CD4-positive, CD25-positive, alpha-beta regulatory T cell (primary cell): ENCODE measurements at regions not wholly inside any gene's neighbourhood (a gene's known extent, or its start where the extent isn't known, plus 50 kb on each side); places are given as distances from the start of the nearest gene placed in this dataset.

Experiments
- ATAC-seq, 2 donors: fragments of 150-1000 bp; cut with Tn5 transposase; one replicate each; pipeline ENCODE4 v1.10.0; 2021; ENCODE audit warnings: low read depth in 2 of 2, moderate number of reproducible peaks in 2 of 2, moderate library complexity in 1 of 2
- DNase-seq, 3 donors: peaks; one replicate each; pipeline versions ENCODE4 v3.0.0 to v3.0.0-alpha.2; 2012 to 2022; ENCODE audit warnings: mixed read lengths in 1 of 3
- H3K27ac ChIP-seq: one replicate; pipeline ENCODE4 v1.7.0; 2013; ENCODE audit warnings: mild to moderate bottlenecking, low read length; ENCODE audit not compliant: insufficient read depth, poor library complexity, severe bottlenecking
- H3K27me3 ChIP-seq: one replicate; pipeline ENCODE4 v1.7.0; 2013; ENCODE audit warnings: low read length; ENCODE audit not compliant: control insufficient read depth, insufficient read depth
- H3K36me3 ChIP-seq: one replicate; pipeline ENCODE4 v1.7.0; 2013; ENCODE audit warnings: mild to moderate bottlenecking, low read length, moderate library complexity; ENCODE audit not compliant: control insufficient read depth, insufficient read depth
- H3K4me1 ChIP-seq: 2 replicates; pipeline ENCODE4 v1.7.0; 2013; ENCODE audit warnings: mild to moderate bottlenecking, low read length; ENCODE audit not compliant: insufficient read depth, control insufficient read depth, poor library complexity, severe bottlenecking
- H3K4me3 ChIP-seq: one replicate; pipeline ENCODE4 v1.7.0; 2013; ENCODE audit warnings: low read depth, mild to moderate bottlenecking, low read length, moderate library complexity
- H3K9me3 ChIP-seq, 2 experiments: 1 replicate in 1 of 2; 2 replicates in 1 of 2; pipeline ENCODE4 v1.7.0; 2013; ENCODE audit warnings: low read length in 2 of 2, mild to moderate bottlenecking in 1 of 2, moderate library complexity in 1 of 2; ENCODE audit not compliant: control insufficient read depth in 2 of 2
- H3K27ac Mint-ChIP-seq, 3 donors: one replicate each; pipeline ENCODE4 v1.8.0; 2020 to 2022; ENCODE audit warnings: mild to moderate bottlenecking in 3 of 3, mixed read lengths in 3 of 3, moderate library complexity in 2 of 3
- H3K27me3 Mint-ChIP-seq: one replicate; pipeline ENCODE4 v1.8.0; 2022; ENCODE audit warnings: mild to moderate bottlenecking, mixed read lengths
- H3K36me3 Mint-ChIP-seq: one replicate; pipeline ENCODE4 v1.8.0; 2020; ENCODE audit warnings: mixed read lengths
- H3K4me1 Mint-ChIP-seq, 4 donors: one replicate each; pipeline ENCODE4 v1.8.0; 2020 to 2022; ENCODE audit warnings: mixed read lengths in 4 of 4, mild to moderate bottlenecking in 1 of 4
- H3K4me3 Mint-ChIP-seq, 4 donors: one replicate each; pipeline ENCODE4 v1.8.0; 2020 to 2022; ENCODE audit warnings: mild to moderate bottlenecking in 4 of 4, mixed read lengths in 4 of 4, moderate library complexity in 3 of 4
- H3K9me3 Mint-ChIP-seq, 7 donors: one replicate each; pipeline ENCODE4 v1.8.0; 2020 to 2022; ENCODE audit warnings: mixed read lengths in 7 of 7, mild to moderate bottlenecking in 3 of 7, moderate library complexity in 2 of 7

GRCh38 chr3:43197181-43197580 is 89.2 kb upstream of the SNRK start:
- peaks cover 12% of the 10 kb centered on the region for H3K27me3 ChIP-seq
- no peak for ATAC-seq
- H3K36me3 Mint-ChIP-seq: no peaks in the 10 kb centered on the region
- no peaks in the 10 kb centered on the region for H3K36me3 ChIP-seq
- no peak overlapping the region for H3K4me3 Mint-ChIP-seq
- H3K4me1 Mint-ChIP-seq: peaks cover 20 to 72% (median 39%) of the 10 kb centered on the region in 4 donors
- no peak for DNase-seq
- no peak overlapping the region for H3K4me3 ChIP-seq
- no peaks in the 10 kb centered on the region for H3K9me3 ChIP-seq
- peaks cover 0 to 2% (median 0%) of the 10 kb centered on the region in 7 donors for H3K9me3 Mint-ChIP-seq
- peaks cover 36% of the 10 kb centered on the region for H3K27me3 Mint-ChIP-seq
- peaks cover 36% of the 10 kb centered on the region for H3K4me1 ChIP-seq
- H3K27ac ChIP-seq: no peak overlapping the region
- H3K27ac Mint-ChIP-seq: peak overlapping the region in 2 of 3 donors; percentile 38 to 93

- ATAC-seq (no peak), DNase-seq (no peak)
- H3K4me1 Mint-ChIP-seq: peaks cover 23 to 77% (median 43%) of the 10 kb centered on the region in 4 donors
- peak overlapping the region in 1 of 3 donors; percentile 93 for H3K27ac Mint-ChIP-seq
- peaks cover 0 to 2% (median 0%) of the 10 kb centered on the region in 7 donors for H3K9me3 Mint-ChIP-seq
- Histone ChIP-seq H3K4me1 (peaks cover 36% of the 10 kb centered on the region), H3K4me3 (no peak overlapping the region), H3K36me3 (no peaks in the 10 kb centered on the region), H3K27me3 (peaks cover 12% of the 10 kb centered on the region), H3K9me3 (no peaks in the 10 kb centered on the region), H3K27ac (no peak overlapping the region)
- H3K27me3 Mint-ChIP-seq: peaks cover 36% of the 10 kb centered on the region
- H3K36me3 Mint-ChIP-seq: no peaks in the 10 kb centered on the region
- no peak overlapping the region for H3K4me3 Mint-ChIP-seq
Measured at GRCh38 chr3:43196721-43197120, 89.6 kb upstream of the SNRK start.

GRCh38 chr3:43195115-43195498 is 89.2 kb upstream of the POMGNT2 start:
- peaks cover 0 to 2% (median 0%) of the 10 kb centered on the region in 7 donors for H3K9me3 Mint-ChIP-seq
- H3K27me3 Mint-ChIP-seq: peaks cover 30% of the 10 kb centered on the region
- DNase-seq (no peak), ATAC-seq (no peak)
- Histone ChIP-seq H3K4me3 (peak overlapping the region; percentile 15), H3K9me3 (no peaks in the 10 kb centered on the region), H3K4me1 (peaks cover 36% of the 10 kb centered on the region), H3K36me3 (no peaks in the 10 kb centered on the region), H3K27ac (peak overlapping the region; percentile 60), H3K27me3 (peaks cover 12% of the 10 kb centered on the region)
- peaks cover 23 to 81% (median 36%) of the 10 kb centered on the region in 4 donors for H3K4me1 Mint-ChIP-seq
- H3K4me3 Mint-ChIP-seq: peak overlapping the region in 3 of 4 donors; percentile 6 to 82 (median 56)
- peak overlapping the region; percentile 93 to 98 (median 96) for H3K27ac Mint-ChIP-seq
- H3K36me3 Mint-ChIP-seq: no peaks in the 10 kb centered on the region

GRCh38 chr3:43194490-43195114 is 88.7 kb upstream of the POMGNT2 start:
- H3K4me3 Mint-ChIP-seq: peak overlapping the region; percentile 6 to 82 (median 68)
- H3K36me3 Mint-ChIP-seq: no peaks in the 10 kb centered on the region
- peaks cover 25% of the 10 kb centered on the region for H3K27me3 Mint-ChIP-seq
- peaks cover 36% of the 10 kb centered on the region for H3K4me1 ChIP-seq
- H3K4me3 ChIP-seq: peak overlapping the region; percentile 15
- peaks cover 0 to 3% (median 0%) of the 10 kb centered on the region in 7 donors for H3K9me3 Mint-ChIP-seq
- no peaks in the 10 kb centered on the region for H3K9me3 ChIP-seq
- no peaks in the 10 kb centered on the region for H3K36me3 ChIP-seq
- H3K27ac ChIP-seq: peak overlapping the region; percentile 60
- ATAC-seq: peak; percentile 96 to 97
- peak in 2 of 3 donors; percentile 40 to 84 for DNase-seq
- H3K27ac Mint-ChIP-seq: peak overlapping the region; percentile 93 to 98 (median 96)
- H3K27me3 ChIP-seq: peaks cover 12% of the 10 kb centered on the region
- H3K4me1 Mint-ChIP-seq: peaks cover 23 to 81% (median 35%) of the 10 kb centered on the region in 4 donors

GRCh38 chr3:43194069-43194468 is 88.2 kb upstream of the POMGNT2 start:
- DNase-seq (no peak), ATAC-seq (no peak)
- H3K4me3 ChIP-seq: peak overlapping the region; percentile 15
- Mint-ChIP-seq H3K27me3 (peaks cover 20% of the 10 kb centered on the region), H3K9me3 (peaks cover 0 to 3% (median 0%) of the 10 kb centered on the region in 7 donors), H3K4me3 (peak overlapping the region in 3 of 4 donors; percentile 6 to 79 (median 56)), H3K4me1 (peaks cover 23 to 78% (median 35%) of the 10 kb centered on the region in 4 donors), H3K36me3 (no peaks in the 10 kb centered on the region), H3K27ac (peak overlapping the region; percentile 93 to 98 (median 96))
- H3K9me3 ChIP-seq: no peaks in the 10 kb centered on the region
- H3K27ac ChIP-seq: peak overlapping the region; percentile 60
- H3K36me3 ChIP-seq: no peaks in the 10 kb centered on the region
- peaks cover 11% of the 10 kb centered on the region for H3K27me3 ChIP-seq
- peaks cover 36% of the 10 kb centered on the region for H3K4me1 ChIP-seq

GRCh38 chr3:43192028-43192427 is 86.1 kb upstream of the POMGNT2 start:
- H3K36me3 Mint-ChIP-seq: no peaks in the 10 kb centered on the region
- Histone ChIP-seq H3K9me3 (no peaks in the 10 kb centered on the region), H3K27ac (no peak overlapping the region), H3K4me3 (no peak overlapping the region), H3K27me3 (no peaks in the 10 kb centered on the region), H3K36me3 (no peaks in the 10 kb centered on the region), H3K4me1 (peaks cover 36% of the 10 kb centered on the region)
- H3K4me3 Mint-ChIP-seq: peak overlapping the region in 3 of 4 donors; percentile 10 to 41 (median 17)
- ATAC-seq (no peak), DNase-seq (no peak)
- peaks cover 23 to 59% (median 34%) of the 10 kb centered on the region in 4 donors for H3K4me1 Mint-ChIP-seq
- peak overlapping the region in 2 of 3 donors; percentile 87 to 93 for H3K27ac Mint-ChIP-seq
- peaks cover 12% of the 10 kb centered on the region for H3K27me3 Mint-ChIP-seq
- peaks cover 0 to 15% (median 0%) of the 10 kb centered on the region in 7 donors for H3K9me3 Mint-ChIP-seq

GRCh38 chr3:43191116-43191515 is 85.2 kb upstream of the POMGNT2 start:
- Histone ChIP-seq H3K4me3 (no peak overlapping the region), H3K9me3 (no peaks in the 10 kb centered on the region), H3K4me1 (peaks cover 36% of the 10 kb centered on the region), H3K27me3 (no peaks in the 10 kb centered on the region), H3K36me3 (no peaks in the 10 kb centered on the region), H3K27ac (no peak overlapping the region)
- no peaks in the 10 kb centered on the region for H3K36me3 Mint-ChIP-seq
- H3K27me3 Mint-ChIP-seq: peaks cover 13% of the 10 kb centered on the region
- H3K4me3 Mint-ChIP-seq: no peak overlapping the region
- ATAC-seq (no peak), DNase-seq (no peak)
- peaks cover 23 to 51% (median 30%) of the 10 kb centered on the region in 4 donors for H3K4me1 Mint-ChIP-seq
- peaks cover 0 to 15% (median 0%) of the 10 kb centered on the region in 7 donors for H3K9me3 Mint-ChIP-seq
- peak overlapping the region in 2 of 3 donors; percentile 42 to 78 for H3K27ac Mint-ChIP-seq
